ENCODE measurements at regions not wholly inside any gene's neighbourhood (a gene's known extent, or its start where the extent isn't known, plus 50 kb on each side); places are given as distances from the start of the nearest gene placed in this dataset.
A peak's percentile ranks its signal among the peaks of the same experiment; 100 is the strongest.

GRCh38 chr5:34584165-34584564, 72.0 kb upstream of the RAI14 start:
- no peak overlapping the region for H3K4me3 ChIP-seq (ENCODE audit: low read depth, low read length)
- DNase-seq (ENCODE audit: low read depth): no peak
- TF ChIP-seq, protein P1, sequence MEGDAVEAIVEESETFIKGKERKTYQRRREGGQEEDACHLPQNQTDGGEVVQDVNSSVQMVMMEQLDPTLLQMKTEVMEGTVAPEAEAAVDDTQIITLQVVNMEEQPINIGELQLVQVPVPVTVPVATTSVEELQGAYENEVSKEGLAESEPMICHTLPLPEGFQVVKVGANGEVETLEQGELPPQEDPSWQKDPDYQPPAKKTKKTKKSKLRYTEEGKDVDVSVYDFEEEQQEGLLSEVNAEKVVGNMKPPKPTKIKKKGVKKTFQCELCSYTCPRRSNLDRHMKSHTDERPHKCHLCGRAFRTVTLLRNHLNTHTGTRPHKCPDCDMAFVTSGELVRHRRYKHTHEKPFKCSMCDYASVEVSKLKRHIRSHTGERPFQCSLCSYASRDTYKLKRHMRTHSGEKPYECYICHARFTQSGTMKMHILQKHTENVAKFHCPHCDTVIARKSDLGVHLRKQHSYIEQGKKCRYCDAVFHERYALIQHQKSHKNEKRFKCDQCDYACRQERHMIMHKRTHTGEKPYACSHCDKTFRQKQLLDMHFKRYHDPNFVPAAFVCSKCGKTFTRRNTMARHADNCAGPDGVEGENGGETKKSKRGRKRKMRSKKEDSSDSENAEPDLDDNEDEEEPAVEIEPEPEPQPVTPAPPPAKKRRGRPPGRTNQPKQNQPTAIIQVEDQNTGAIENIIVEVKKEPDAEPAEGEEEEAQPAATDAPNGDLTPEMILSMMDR (IDR thresholded peaks at IDR 0.05; ENCODE audit: low read depth, low read length, missing control alignments): no peak

DNA sequence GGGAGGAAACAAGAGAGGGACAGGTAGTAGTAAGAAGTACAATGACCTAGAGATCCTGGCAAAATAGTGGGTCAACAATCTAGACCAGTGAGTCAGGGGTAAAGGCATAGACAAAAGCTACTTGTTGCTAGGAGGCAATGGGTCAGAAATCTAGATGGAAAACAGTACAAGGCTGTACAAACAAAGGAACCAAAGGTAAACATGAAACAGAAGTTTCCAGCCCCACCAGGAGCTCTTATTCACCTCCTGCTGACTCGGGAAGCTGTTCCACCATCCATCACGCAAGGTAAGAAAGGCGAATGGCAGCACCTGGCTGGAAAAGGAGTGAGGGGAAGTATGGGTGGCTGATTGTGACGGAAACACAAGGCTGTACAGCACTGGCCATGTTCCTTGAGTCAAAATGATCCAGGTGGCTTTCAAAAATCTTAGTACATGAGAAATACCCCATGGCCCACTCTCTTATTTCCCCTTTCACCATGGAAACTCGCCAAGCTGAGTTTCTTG, 70.5 kb upstream of the RAI14 start:
- DNase-seq (ENCODE audit: low read depth): peak; percentile 24
- TF ChIP-seq, protein P1 (IDR thresholded peaks at IDR 0.05; ENCODE audit: low read depth, low read length, missing control alignments): no peak
- H3K4me3 ChIP-seq (ENCODE audit: low read depth, low read length): no peak overlapping the region

GRCh38 chr5:34586117-34586885, 69.8 kb upstream of the RAI14 start:
- no peak for DNase-seq (ENCODE audit: low read depth)
- TF ChIP-seq, protein P1 (IDR thresholded peaks at IDR 0.05; ENCODE audit: low read depth, low read length, missing control alignments): no peak
- no peak overlapping the region for H3K4me3 ChIP-seq (ENCODE audit: low read depth, low read length)

GRCh38 chr5:34587355-34588241, 68.5 kb upstream of the RAI14 start:
- peak; percentile 22 for DNase-seq (ENCODE audit: low read depth)
- TF ChIP-seq, protein P1 (IDR thresholded peaks at IDR 0.05; ENCODE audit: low read depth, low read length, missing control alignments): no peak
- no peak overlapping the region for H3K4me3 ChIP-seq (ENCODE audit: low read depth, low read length)

DNA sequence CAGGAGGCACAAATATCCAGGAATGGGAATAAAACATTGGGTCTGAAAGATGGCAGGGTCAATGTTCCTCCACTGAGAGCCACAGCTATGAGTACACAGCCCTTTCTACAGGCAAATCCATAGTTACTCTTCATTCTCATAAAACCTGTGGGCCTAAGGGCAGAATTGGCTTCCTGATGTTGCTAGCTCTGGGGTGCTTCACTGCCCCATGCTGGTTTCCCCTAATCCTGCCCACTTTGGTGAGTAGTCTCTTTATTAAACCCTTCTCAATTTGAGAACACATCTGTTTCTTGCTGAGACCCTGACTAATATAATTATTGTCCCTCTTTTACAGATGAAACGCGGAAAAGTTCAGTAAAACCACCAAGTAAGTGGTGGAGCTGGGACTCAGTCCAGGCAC, 66.3 kb upstream of the RAI14 start:
- DNase-seq (ENCODE audit: low read depth): no peak
- TF ChIP-seq, protein P1 (IDR thresholded peaks at IDR 0.05; ENCODE audit: low read depth, low read length, missing control alignments): no peak

GRCh38 chr5:34591723-34592122, 64.4 kb upstream of the RAI14 start:
- DNase-seq (ENCODE audit: low read depth): no peak
- TF ChIP-seq, protein P1 (IDR thresholded peaks at IDR 0.05; ENCODE audit: low read depth, low read length, missing control alignments): no peak
- no peak overlapping the region for H3K4me3 ChIP-seq (ENCODE audit: low read depth, low read length)

More for the DNA sequence above, 66.3 kb upstream of the RAI14 start:
- no peak overlapping the region for H3K4me3 ChIP-seq (ENCODE audit: low read depth, low read length)

Measured in GM12864 (cell line).